Stimulated activated memory B cell treated with anti-CD40 and anti-IgM and Interleukin-4, amounts not matched to agents 10 μg/mL and 1 μg/mL and 100 μg/mL, for 72 hours (primary cell): ENCODE measurements at regions not wholly inside any gene's neighbourhood (a gene's known extent, or its start where the extent isn't known, plus 50 kb on each side); places are given as distances from the start of the nearest gene placed in this dataset.

Source experiments
- ATAC-seq: fragments of 150-1000 bp; cut with Tn5 transposase; 2 replicates; pipeline ENCODE4 v1.10.0; 2021
- H3K27ac Mint-ChIP-seq: one replicate; pipeline ENCODE4 v1.8.0; 2022; ENCODE audit warnings: mild to moderate bottlenecking, mixed read lengths
- H3K27me3 Mint-ChIP-seq: one replicate; pipeline ENCODE4 v1.8.0; 2022; ENCODE audit warnings: mixed read lengths
- H3K36me3 Mint-ChIP-seq: one replicate; pipeline ENCODE4 v1.8.0; 2022; ENCODE audit warnings: mixed read lengths
- H3K4me1 Mint-ChIP-seq: one replicate; pipeline ENCODE4 v1.8.0; 2022; ENCODE audit warnings: mixed read lengths
- H3K4me3 Mint-ChIP-seq: one replicate; pipeline ENCODE4 v1.8.0; 2022; ENCODE audit warnings: mild to moderate bottlenecking, moderate library complexity, mixed read lengths
- H3K9me3 Mint-ChIP-seq: one replicate; pipeline ENCODE4 v1.8.0; 2022; ENCODE audit warnings: mixed read lengths

GRCh38 chr13:72315312-72315711 is 412.1 kb downstream of the MZT1 start:
- no peaks in the 10 kb centered on the region for H3K9me3 Mint-ChIP-seq
- no peaks in the 10 kb centered on the region for H3K27me3 Mint-ChIP-seq
- ATAC-seq, result no peak
- H3K27ac Mint-ChIP-seq, result no peak overlapping the region
- no peak overlapping the region for H3K4me3 Mint-ChIP-seq
- H3K4me1 Mint-ChIP-seq, result no peaks in the 10 kb centered on the region
- H3K36me3 Mint-ChIP-seq, result no peaks in the 10 kb centered on the region

GRCh38 chr13:72314210-72314609 is 413.2 kb downstream of the MZT1 start:
- Mint-ChIP-seq H3K27ac (no peak overlapping the region), H3K4me1 (no peaks in the 10 kb centered on the region), H3K27me3 (no peaks in the 10 kb centered on the region), H3K4me3 (no peak overlapping the region), H3K9me3 (no peaks in the 10 kb centered on the region), H3K36me3 (no peaks in the 10 kb centered on the region)
- no peak for ATAC-seq

- Mint-ChIP-seq H3K9me3 (no peaks in the 10 kb centered on the region), H3K4me3 (no peak overlapping the region), H3K27me3 (no peaks in the 10 kb centered on the region), H3K27ac (no peak overlapping the region), H3K36me3 (no peaks in the 10 kb centered on the region), H3K4me1 (no peaks in the 10 kb centered on the region)
- ATAC-seq, result no peak
Observed at GRCh38 chr13:72313546-72313945, 413.9 kb downstream of the MZT1 start.

- no peak for ATAC-seq
- Mint-ChIP-seq H3K27ac (no peak overlapping the region), H3K27me3 (no peaks in the 10 kb centered on the region), H3K36me3 (no peaks in the 10 kb centered on the region), H3K9me3 (no peaks in the 10 kb centered on the region), H3K4me3 (no peak overlapping the region), H3K4me1 (no peaks in the 10 kb centered on the region)
Observed at GRCh38 chr13:72303941-72304746, 423.3 kb downstream of the MZT1 start.

- no peak overlapping the region for H3K27ac Mint-ChIP-seq
- no peak for ATAC-seq
- H3K4me3 Mint-ChIP-seq, result no peak overlapping the region
- no peaks in the 10 kb centered on the region for H3K4me1 Mint-ChIP-seq
- H3K9me3 Mint-ChIP-seq, result peaks cover 9% of the 10 kb centered on the region
- no peaks in the 10 kb centered on the region for H3K36me3 Mint-ChIP-seq
- H3K27me3 Mint-ChIP-seq, result no peaks in the 10 kb centered on the region
Observed at GRCh38 chr13:72296246-72296645, 429.2 kb upstream of the DACH1 start.

- peaks cover 9% of the 10 kb centered on the region for H3K9me3 Mint-ChIP-seq
- no peak overlapping the region for H3K27ac Mint-ChIP-seq
- no peaks in the 10 kb centered on the region for H3K27me3 Mint-ChIP-seq
- H3K4me3 Mint-ChIP-seq, result no peak overlapping the region
- no peaks in the 10 kb centered on the region for H3K4me1 Mint-ChIP-seq
- ATAC-seq, result no peak
- no peaks in the 10 kb centered on the region for H3K36me3 Mint-ChIP-seq
Observed at GRCh38 chr13:72295153-72295552, 428.1 kb upstream of the DACH1 start.

- H3K4me1 Mint-ChIP-seq, result no peaks in the 10 kb centered on the region
- H3K27me3 Mint-ChIP-seq, result no peaks in the 10 kb centered on the region
- peaks cover 12% of the 10 kb centered on the region for H3K9me3 Mint-ChIP-seq
- no peak overlapping the region for H3K27ac Mint-ChIP-seq
- no peaks in the 10 kb centered on the region for H3K36me3 Mint-ChIP-seq
- no peak overlapping the region for H3K4me3 Mint-ChIP-seq
- no peak for ATAC-seq
Observed at GRCh38 chr13:72293206-72293605, 426.2 kb upstream of the DACH1 start.

GRCh38 chr13:72290962-72291681 is 424.1 kb upstream of the DACH1 start:
- Mint-ChIP-seq H3K36me3 (no peaks in the 10 kb centered on the region), H3K4me3 (no peak overlapping the region), H3K9me3 (peaks cover 12% of the 10 kb centered on the region), H3K27me3 (no peaks in the 10 kb centered on the region), H3K4me1 (no peaks in the 10 kb centered on the region), H3K27ac (no peak overlapping the region)
- ATAC-seq, result no peak

GRCh38 chr13:72286421-72286820 is 419.4 kb upstream of the DACH1 start:
- Mint-ChIP-seq H3K27ac (no peak overlapping the region), H3K27me3 (no peaks in the 10 kb centered on the region), H3K4me1 (no peaks in the 10 kb centered on the region), H3K36me3 (no peaks in the 10 kb centered on the region), H3K9me3 (peaks cover 6% of the 10 kb centered on the region), H3K4me3 (no peak overlapping the region)
- no peak for ATAC-seq

- no peak overlapping the region for H3K27ac Mint-ChIP-seq
- H3K36me3 Mint-ChIP-seq, result no peaks in the 10 kb centered on the region
- H3K4me3 Mint-ChIP-seq, result no peak overlapping the region
- no peak for ATAC-seq
- no peaks in the 10 kb centered on the region for H3K4me1 Mint-ChIP-seq
- no peaks in the 10 kb centered on the region for H3K27me3 Mint-ChIP-seq
- peaks cover 6% of the 10 kb centered on the region for H3K9me3 Mint-ChIP-seq
Observed at GRCh38 chr13:72284791-72285190, 417.8 kb upstream of the DACH1 start.

- no peak for ATAC-seq
- H3K4me3 Mint-ChIP-seq, result no peak overlapping the region
- no peak overlapping the region for H3K27ac Mint-ChIP-seq
- H3K27me3 Mint-ChIP-seq, result no peaks in the 10 kb centered on the region
- H3K4me1 Mint-ChIP-seq, result no peaks in the 10 kb centered on the region
- no peaks in the 10 kb centered on the region for H3K36me3 Mint-ChIP-seq
- H3K9me3 Mint-ChIP-seq, result peaks cover 13% of the 10 kb centered on the region
Observed at GRCh38 chr13:72261732-72262131, 394.7 kb upstream of the DACH1 start.

GRCh38 chr13:72259528-72259927 is 392.5 kb upstream of the DACH1 start:
- no peaks in the 10 kb centered on the region for H3K27me3 Mint-ChIP-seq
- H3K36me3 Mint-ChIP-seq, result no peaks in the 10 kb centered on the region
- H3K9me3 Mint-ChIP-seq, result peaks cover 11% of the 10 kb centered on the region
- H3K27ac Mint-ChIP-seq, result no peak overlapping the region
- ATAC-seq, result no peak
- H3K4me3 Mint-ChIP-seq, result no peak overlapping the region
- H3K4me1 Mint-ChIP-seq, result no peaks in the 10 kb centered on the region

- ATAC-seq, result no peak
- Mint-ChIP-seq H3K36me3 (no peaks in the 10 kb centered on the region), H3K9me3 (peaks cover 7% of the 10 kb centered on the region), H3K27me3 (no peaks in the 10 kb centered on the region), H3K4me3 (no peak overlapping the region), H3K27ac (no peak overlapping the region), H3K4me1 (no peaks in the 10 kb centered on the region)
Observed at GRCh38 chr13:72258340-72258981, 391.5 kb upstream of the DACH1 start.

- ATAC-seq, result no peak
- Mint-ChIP-seq H3K4me1 (no peaks in the 10 kb centered on the region), H3K9me3 (peaks cover 6% of the 10 kb centered on the region), H3K36me3 (no peaks in the 10 kb centered on the region), H3K27me3 (no peaks in the 10 kb centered on the region), H3K27ac (no peak overlapping the region), H3K4me3 (no peak overlapping the region)
Observed at GRCh38 chr13:72255908-72256307, 388.9 kb upstream of the DACH1 start.

- H3K4me1 Mint-ChIP-seq, result no peaks in the 10 kb centered on the region
- no peaks in the 10 kb centered on the region for H3K27me3 Mint-ChIP-seq
- H3K36me3 Mint-ChIP-seq, result no peaks in the 10 kb centered on the region
- H3K9me3 Mint-ChIP-seq, result peaks cover 3% of the 10 kb centered on the region
- H3K4me3 Mint-ChIP-seq, result no peak overlapping the region
- ATAC-seq, result no peak
- no peak overlapping the region for H3K27ac Mint-ChIP-seq
Observed at GRCh38 chr13:72253754-72254153, 386.8 kb upstream of the DACH1 start.

- no peak overlapping the region for H3K4me3 Mint-ChIP-seq
- no peaks in the 10 kb centered on the region for H3K4me1 Mint-ChIP-seq
- no peaks in the 10 kb centered on the region for H3K9me3 Mint-ChIP-seq
- no peaks in the 10 kb centered on the region for H3K36me3 Mint-ChIP-seq
- no peak for ATAC-seq
- H3K27me3 Mint-ChIP-seq, result no peaks in the 10 kb centered on the region
- no peak overlapping the region for H3K27ac Mint-ChIP-seq
Observed at GRCh38 chr13:72246396-72246795, 379.4 kb upstream of the DACH1 start.
